ENCODE measurements at regions not wholly inside any gene's neighbourhood (a gene's known extent, or its start where the extent isn't known, plus 50 kb on each side); places are given as distances from the start of the nearest gene placed in this dataset.
"Not testable (repeated sequence)": the region's sequence is repeated elsewhere in the genome, so short reads cannot be mapped to it uniquely, and the experiment has no call there.

DNA sequence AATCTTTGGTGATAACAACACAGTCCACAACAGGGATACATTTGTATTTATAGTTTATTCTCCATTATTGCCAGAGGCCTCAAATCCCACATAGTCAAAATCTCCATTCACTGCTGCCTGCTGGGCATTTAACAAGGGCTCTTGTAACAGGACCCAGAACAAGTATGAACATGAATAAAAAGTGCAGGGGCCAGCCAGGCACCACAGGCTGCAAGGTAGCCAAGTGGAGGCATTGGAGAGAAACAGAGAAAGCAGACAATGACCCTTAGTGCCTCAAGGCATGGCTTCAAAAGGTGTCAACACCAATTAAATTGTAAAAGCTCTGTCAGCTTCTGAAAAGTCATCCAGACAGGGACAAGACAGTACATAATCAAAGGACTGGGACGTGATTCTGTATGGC lies 116.8 kb downstream of the ATP6V1G3 start:
- no peak for DNase-seq (ENCODE audit: low read depth in 4 of 6, low spot score in 6 of 6)
- no peak overlapping the region for H3K27ac ChIP-seq (ENCODE audit: low read depth, low read length)
- WGBS (ENCODE audit: insufficient coverage), result 82% methylated on average over 1 of the region's 1 CpG

DNA sequence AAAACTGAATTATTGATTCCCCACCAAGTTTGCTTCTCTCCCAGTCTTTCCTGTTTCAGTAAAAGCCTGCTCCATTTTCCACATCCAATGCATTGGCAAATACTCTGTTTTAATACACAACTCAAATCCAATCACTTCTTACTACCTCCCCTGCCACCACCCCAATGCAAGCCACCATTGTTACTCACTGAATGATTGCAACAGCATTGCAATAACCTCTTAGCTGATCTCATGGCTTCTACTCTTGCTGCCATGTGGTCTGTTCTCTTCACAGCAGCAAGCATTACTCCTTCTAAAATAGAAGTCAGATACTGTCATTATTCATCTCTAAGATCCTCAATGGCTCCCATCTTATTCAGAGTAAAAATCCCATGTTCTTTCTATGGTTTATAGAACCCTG lies 123.4 kb downstream of the ATP6V1G3 start:
- Histone ChIP-seq H3K27me3 (ENCODE audit: control insufficient read depth, insufficient read depth, low read length) (no peaks in the 10 kb centered on the region), H3K36me3 (ENCODE audit: control insufficient read depth, insufficient read depth, low read length) (no peaks in the 10 kb centered on the region), H3K4me3 (ENCODE audit: low read depth, low read length) (no peak overlapping the region), H3K27ac (ENCODE audit: low read depth, low read length) (no peak overlapping the region), H3K9me3 (ENCODE audit: control insufficient read depth, insufficient read depth, low read length) (no peaks in the 10 kb centered on the region), H3K4me1 (ENCODE audit: control insufficient read depth, insufficient read depth, low read length) (no peaks in the 10 kb centered on the region)
- no peak for DNase-seq (ENCODE audit: low read depth in 4 of 6, low spot score in 6 of 6)

More for the DNA sequence above, 116.8 kb downstream of the ATP6V1G3 start:
- H3K36me3 ChIP-seq (ENCODE audit: control insufficient read depth, insufficient read depth, low read length), result no peaks in the 10 kb centered on the region
- no peaks in the 10 kb centered on the region for H3K4me1 ChIP-seq (ENCODE audit: control insufficient read depth, insufficient read depth, low read length)
- H3K4me3 ChIP-seq (ENCODE audit: low read depth, low read length), result no peak overlapping the region
- no peaks in the 10 kb centered on the region for H3K27me3 ChIP-seq (ENCODE audit: control insufficient read depth, insufficient read depth, low read length)
- H3K9me3 ChIP-seq (ENCODE audit: control insufficient read depth, insufficient read depth, low read length), result no peaks in the 10 kb centered on the region

DNA sequence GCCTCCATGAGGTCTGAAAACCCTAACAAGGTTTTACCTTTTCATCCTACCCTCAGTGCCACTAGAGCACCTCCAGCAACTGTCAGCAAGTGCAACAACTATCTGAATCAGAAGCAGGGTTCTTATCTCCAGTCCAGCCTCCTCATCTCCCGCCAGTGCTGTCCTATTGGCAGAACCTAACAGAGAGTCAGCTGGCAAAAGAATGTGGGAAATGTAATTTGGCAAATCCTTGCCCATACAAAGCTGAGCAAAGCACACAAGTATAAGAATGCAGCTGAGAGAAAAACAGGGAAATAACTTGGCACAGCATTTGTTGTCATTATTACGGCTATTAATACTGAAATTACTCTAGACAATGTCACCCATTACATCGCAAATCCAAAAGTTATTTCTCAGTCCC lies 124.2 kb downstream of the ATP6V1G3 start:
- Histone ChIP-seq H3K27me3 (ENCODE audit: control insufficient read depth, insufficient read depth, low read length) (no peaks in the 10 kb centered on the region), H3K9me3 (ENCODE audit: control insufficient read depth, insufficient read depth, low read length) (peaks cover 1% of the 10 kb centered on the region), H3K4me1 (ENCODE audit: control insufficient read depth, insufficient read depth, low read length) (no peaks in the 10 kb centered on the region), H3K36me3 (ENCODE audit: control insufficient read depth, insufficient read depth, low read length) (no peaks in the 10 kb centered on the region), H3K27ac (ENCODE audit: low read depth, low read length) (no peak overlapping the region), H3K4me3 (ENCODE audit: low read depth, low read length) (no peak overlapping the region)
- DNase-seq (ENCODE audit: low read depth in 4 of 6, low spot score in 6 of 6), result no peak
- 100% methylated on average over 2 of the region's 3 CpGs for WGBS (ENCODE audit: insufficient coverage)

DNA sequence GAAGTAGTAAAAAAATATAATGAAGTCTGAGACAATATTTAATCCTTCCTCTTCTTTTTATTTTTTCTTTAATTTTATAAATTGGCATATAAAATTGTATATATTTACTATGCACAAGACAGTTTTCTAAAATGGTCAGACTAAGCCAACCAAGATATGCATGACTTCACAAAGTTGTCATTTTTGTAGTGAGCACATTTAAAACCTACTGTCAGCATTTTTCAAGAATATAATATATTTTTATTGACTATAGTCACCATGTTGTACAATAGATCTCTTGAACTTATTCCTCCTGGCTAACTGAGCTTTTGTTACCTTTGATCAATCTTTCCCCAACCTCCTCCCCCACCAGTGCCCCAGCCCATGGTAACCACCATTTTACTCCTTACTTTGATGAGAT lies 129.2 kb downstream of the ATP6V1G3 start:
- Histone ChIP-seq H3K4me3 (ENCODE audit: low read depth, low read length) (no peak overlapping the region), H3K36me3 (ENCODE audit: control insufficient read depth, insufficient read depth, low read length) (no peaks in the 10 kb centered on the region)

DNA sequence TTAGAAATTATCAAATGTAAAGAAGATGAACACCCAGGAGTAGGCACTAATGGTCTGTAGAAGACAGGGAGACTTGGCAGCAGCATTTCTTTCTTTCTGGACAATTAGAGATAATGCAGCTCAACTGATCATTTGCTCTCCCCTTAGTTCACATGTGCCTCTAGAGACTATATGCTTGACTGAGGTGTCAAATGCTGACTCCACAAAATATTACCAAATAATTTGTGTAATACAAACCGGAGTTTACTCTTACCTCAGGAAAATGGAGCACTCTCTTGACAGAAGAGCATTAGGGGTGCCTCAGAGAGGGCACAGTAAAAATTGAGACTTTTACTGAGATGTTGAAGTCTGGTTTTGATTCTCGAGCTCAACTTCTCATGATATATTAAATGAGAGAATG lies 131.8 kb downstream of the ATP6V1G3 start:
- Histone ChIP-seq H3K36me3 (ENCODE audit: control insufficient read depth, insufficient read depth, low read length) (no peaks in the 10 kb centered on the region), H3K9me3 (ENCODE audit: control insufficient read depth, insufficient read depth, low read length) (peaks cover 1% of the 10 kb centered on the region), H3K27me3 (ENCODE audit: control insufficient read depth, insufficient read depth, low read length) (no peaks in the 10 kb centered on the region), H3K4me3 (ENCODE audit: low read depth, low read length) (no peak overlapping the region), H3K4me1 (ENCODE audit: control insufficient read depth, insufficient read depth, low read length) (no peaks in the 10 kb centered on the region), H3K27ac (ENCODE audit: low read depth, low read length) (no peak overlapping the region)
- no CpG with 5 or more reads among the region's 2 CpGs for WGBS (ENCODE audit: insufficient coverage)
- DNase-seq (ENCODE audit: low read depth in 4 of 6, low spot score in 6 of 6), result no peak

More for the DNA sequence above, 129.2 kb downstream of the ATP6V1G3 start:
- Histone ChIP-seq H3K9me3 (ENCODE audit: control insufficient read depth, insufficient read depth, low read length) (peaks cover 1% of the 10 kb centered on the region), H3K27ac (ENCODE audit: low read depth, low read length) (no peak overlapping the region), H3K27me3 (ENCODE audit: control insufficient read depth, insufficient read depth, low read length) (no peaks in the 10 kb centered on the region), H3K4me1 (ENCODE audit: control insufficient read depth, insufficient read depth, low read length) (no peaks in the 10 kb centered on the region)
- DNase-seq (ENCODE audit: low read depth in 4 of 6, low spot score in 6 of 6), result no peak

DNA sequence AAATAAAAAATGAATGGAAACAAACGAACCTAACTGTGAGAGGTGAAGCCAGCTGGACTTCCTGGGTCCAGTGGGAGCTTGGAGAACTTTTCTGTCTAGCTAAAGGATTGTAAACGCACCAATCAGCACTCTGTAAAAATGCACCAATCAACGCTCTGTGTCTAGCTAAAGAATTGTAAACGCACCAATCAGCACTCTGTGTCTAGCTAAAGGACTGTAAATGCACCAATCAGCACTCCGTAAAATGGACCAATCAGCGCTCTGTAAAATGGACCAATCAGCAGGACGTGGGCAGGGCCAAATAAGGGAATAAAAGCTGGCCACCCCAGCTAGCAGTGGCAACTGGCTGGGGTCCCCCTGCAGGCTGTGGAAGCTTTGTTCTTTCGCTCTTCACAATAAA lies 135.8 kb downstream of the ATP6V1G3 start:
- not testable (repeated sequence) for H3K27me3 ChIP-seq (ENCODE audit: control insufficient read depth, insufficient read depth, low read length); H3K36me3 ChIP-seq (ENCODE audit: control insufficient read depth, insufficient read depth, low read length); DNase-seq (ENCODE audit: low read depth in 4 of 6, low spot score in 6 of 6); H3K4me3 ChIP-seq (ENCODE audit: low read depth, low read length); H3K27ac ChIP-seq (ENCODE audit: low read depth, low read length); H3K9me3 ChIP-seq (ENCODE audit: control insufficient read depth, insufficient read depth, low read length); H3K4me1 ChIP-seq (ENCODE audit: control insufficient read depth, insufficient read depth, low read length)
- 98% methylated on average over 7 of the region's 8 CpGs for WGBS (ENCODE audit: insufficient coverage)

DNA sequence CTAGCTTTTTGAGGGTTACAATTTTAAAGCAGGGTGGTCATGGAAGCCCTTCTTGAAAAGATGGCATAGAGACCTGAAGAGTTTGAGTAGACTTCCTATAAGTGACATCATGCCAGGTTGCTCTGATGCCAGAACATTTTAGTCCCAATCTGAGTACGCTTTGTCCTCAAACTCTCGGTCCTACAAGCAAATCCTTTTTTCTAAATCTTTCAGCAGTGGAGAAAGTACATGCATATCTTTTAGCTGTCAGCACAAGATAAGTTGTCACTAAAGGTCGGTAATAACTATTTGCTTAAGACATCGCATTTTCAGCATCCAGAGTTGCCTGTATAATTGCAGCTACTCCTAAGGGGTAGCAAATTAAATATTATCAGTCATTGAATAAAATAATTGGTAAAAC lies 140.4 kb downstream of the ATP6V1G3 start:
- no peaks in the 10 kb centered on the region for H3K36me3 ChIP-seq (ENCODE audit: control insufficient read depth, insufficient read depth, low read length)
- 93% methylated on average over 2 of the region's 4 CpGs for WGBS (ENCODE audit: insufficient coverage)
- H3K9me3 ChIP-seq (ENCODE audit: control insufficient read depth, insufficient read depth, low read length), result no peaks in the 10 kb centered on the region
- no peak overlapping the region for H3K27ac ChIP-seq (ENCODE audit: low read depth, low read length)
- no peaks in the 10 kb centered on the region for H3K4me1 ChIP-seq (ENCODE audit: control insufficient read depth, insufficient read depth, low read length)
- H3K27me3 ChIP-seq (ENCODE audit: control insufficient read depth, insufficient read depth, low read length), result no peaks in the 10 kb centered on the region
- no peak overlapping the region for H3K4me3 ChIP-seq (ENCODE audit: low read depth, low read length)
- no peak for DNase-seq (ENCODE audit: low read depth in 4 of 6, low spot score in 6 of 6)

DNA sequence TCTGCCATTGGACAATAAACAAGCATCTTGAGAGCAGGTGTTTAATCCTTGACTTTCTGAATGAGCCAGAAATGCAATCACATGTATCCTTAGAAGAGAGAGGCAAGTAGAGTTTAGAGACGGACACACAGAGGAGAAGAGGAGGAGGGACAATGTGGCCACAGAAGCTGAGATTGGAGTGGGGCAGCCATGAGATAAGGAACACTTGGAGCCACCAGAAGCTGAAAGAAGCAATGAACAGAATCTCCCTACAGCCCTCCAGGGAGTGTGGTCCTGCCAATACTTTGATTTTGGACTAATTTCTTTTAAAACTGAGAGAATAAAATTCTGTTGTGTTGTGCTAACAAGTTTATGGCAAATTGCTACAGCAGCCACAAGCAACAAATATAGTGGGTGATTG lies 141.0 kb downstream of the ATP6V1G3 start:
- Histone ChIP-seq H3K27me3 (ENCODE audit: control insufficient read depth, insufficient read depth, low read length) (no peaks in the 10 kb centered on the region), H3K4me1 (ENCODE audit: control insufficient read depth, insufficient read depth, low read length) (no peaks in the 10 kb centered on the region), H3K9me3 (ENCODE audit: control insufficient read depth, insufficient read depth, low read length) (no peaks in the 10 kb centered on the region), H3K27ac (ENCODE audit: low read depth, low read length) (no peak overlapping the region), H3K4me3 (ENCODE audit: low read depth, low read length) (no peak overlapping the region), H3K36me3 (ENCODE audit: control insufficient read depth, insufficient read depth, low read length) (no peaks in the 10 kb centered on the region)
- whole genome bisulfite sequencing (ENCODE audit: insufficient coverage), result 89% methylated on average over 1 of the region's 1 CpG
- no peak for DNase-seq (ENCODE audit: low read depth in 4 of 6, low spot score in 6 of 6)

DNA sequence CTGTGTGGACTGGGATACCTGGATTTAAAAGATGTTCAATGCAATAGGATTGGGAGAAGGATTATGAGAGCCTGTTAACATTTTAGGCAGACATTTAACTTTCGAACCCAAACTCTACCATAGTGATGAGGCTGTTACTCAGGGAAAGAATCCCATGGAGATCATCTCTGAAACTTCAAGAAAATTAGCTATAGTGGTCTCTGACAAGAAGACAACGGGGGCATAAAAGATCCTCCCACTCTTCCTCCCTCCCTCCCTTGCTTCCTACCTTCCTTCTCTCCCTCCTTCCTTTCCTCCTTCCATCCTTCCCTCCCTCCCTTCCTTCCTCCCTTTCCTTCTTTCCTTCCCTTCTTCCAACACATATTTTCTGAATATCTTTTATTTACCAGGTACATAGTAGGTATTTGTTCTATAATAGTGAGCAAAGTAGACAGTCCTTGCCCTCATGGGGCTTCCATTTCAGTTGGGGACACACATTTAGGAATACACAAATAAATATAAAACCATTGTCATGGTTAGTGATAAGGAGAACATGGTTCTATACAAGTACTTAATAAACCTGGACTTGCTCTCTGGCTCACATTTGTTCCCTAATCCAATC lies 143.2 kb downstream of the ATP6V1G3 start:
- no peaks in the 10 kb centered on the region for H3K36me3 ChIP-seq (ENCODE audit: control insufficient read depth, insufficient read depth, low read length)
- no peaks in the 10 kb centered on the region for H3K4me1 ChIP-seq (ENCODE audit: control insufficient read depth, insufficient read depth, low read length)
- WGBS (ENCODE audit: insufficient coverage), result no CpG with 5 or more reads among the region's 2 CpGs
- DNase-seq (ENCODE audit: low read depth in 4 of 6, low spot score in 6 of 6), result no peak
- H3K9me3 ChIP-seq (ENCODE audit: control insufficient read depth, insufficient read depth, low read length), result no peaks in the 10 kb centered on the region
- no peak overlapping the region for H3K27ac ChIP-seq (ENCODE audit: low read depth, low read length)
- H3K27me3 ChIP-seq (ENCODE audit: control insufficient read depth, insufficient read depth, low read length), result no peaks in the 10 kb centered on the region
- no peak overlapping the region for H3K4me3 ChIP-seq (ENCODE audit: low read depth, low read length)

DNA sequence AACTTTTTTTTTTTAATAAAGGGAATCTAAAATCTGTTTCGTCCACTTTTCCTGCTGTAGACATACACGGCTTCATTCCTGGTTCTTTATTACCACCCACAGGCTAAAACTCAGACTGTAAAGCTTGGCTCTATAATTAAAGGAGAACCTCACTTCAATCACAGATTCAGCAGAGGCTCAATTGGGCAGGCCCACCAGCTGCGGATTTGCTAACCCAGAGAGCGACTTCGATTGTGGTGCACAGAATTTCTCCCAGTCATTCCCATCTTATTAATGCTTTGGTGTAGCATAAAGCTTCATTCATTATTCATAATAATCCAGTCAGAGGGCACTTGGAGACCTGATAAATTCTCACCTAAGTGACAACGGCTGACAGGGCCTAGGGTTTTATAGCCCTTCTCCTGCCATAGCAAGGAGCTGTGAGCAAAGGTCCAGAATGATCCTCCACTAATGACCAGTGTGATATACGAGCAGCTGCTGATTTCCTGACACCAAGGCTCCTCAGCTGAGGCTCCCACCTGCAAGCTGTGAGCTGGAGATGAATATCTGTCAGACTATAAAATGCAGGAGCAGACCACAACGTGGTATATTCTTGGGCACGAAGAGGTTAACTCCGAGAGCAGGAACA lies 149.0 kb downstream of the ATP6V1G3 start:
- Histone ChIP-seq H3K27me3 (ENCODE audit: control insufficient read depth, insufficient read depth, low read length) (no peaks in the 10 kb centered on the region), H3K4me3 (ENCODE audit: low read depth, low read length) (no peak overlapping the region), H3K27ac (ENCODE audit: low read depth, low read length) (no peak overlapping the region), H3K36me3 (ENCODE audit: control insufficient read depth, insufficient read depth, low read length) (no peaks in the 10 kb centered on the region), H3K4me1 (ENCODE audit: control insufficient read depth, insufficient read depth, low read length) (no peaks in the 10 kb centered on the region), H3K9me3 (ENCODE audit: control insufficient read depth, insufficient read depth, low read length) (peaks cover 2% of the 10 kb centered on the region)
- peak in 1 of 6 donors; percentile 61 for DNase-seq (ENCODE audit: low read depth in 4 of 6, low spot score in 6 of 6)
- WGBS (ENCODE audit: insufficient coverage), result 31% methylated on average over 3 of the region's 10 CpGs
